ENCODE measurements at regions not wholly inside any gene's neighbourhood (a gene's known extent, or its start where the extent isn't known, plus 50 kb on each side); places are given as distances from the start of the nearest gene placed in this dataset.

DNA sequence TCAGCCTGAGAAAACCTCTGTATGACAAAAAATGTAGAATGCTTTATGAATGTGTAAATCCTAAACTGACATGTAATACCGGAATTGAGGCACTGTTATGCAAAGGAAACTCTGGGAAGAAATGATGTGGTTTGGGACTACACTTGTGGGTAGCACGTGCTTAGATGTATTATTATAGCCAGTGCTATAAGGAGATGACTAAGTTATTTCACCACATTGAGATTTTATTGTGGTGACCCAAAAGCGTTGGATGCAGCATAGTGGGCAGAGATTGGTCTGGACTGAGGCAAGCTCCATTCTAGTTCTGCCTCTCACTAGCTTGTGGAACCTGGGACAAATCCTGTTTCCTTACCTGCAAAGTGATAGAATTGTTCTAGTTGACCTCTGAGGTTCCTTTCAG lies 172.2 kb downstream of the SNAPC1 start:
- ATAC-seq (no peak), DNase-seq (no peak)
- WGBS, 2 donors, result 80 to 82% methylated on average over 3 of the region's 3 CpGs
- no peak overlapping the region for H3K27ac ChIP-seq
- H3K36me3 ChIP-seq (replicated peaks in 1 of 2; ENCODE audit: insufficient read depth in 1 of 2, low read depth in 2 of 2), result no peaks in the 10 kb centered on the region
- intact Hi-C loops (cut with DNase I), result no loop called here
- no peaks in the 10 kb centered on the region for H3K9me3 ChIP-seq
- no peak overlapping the region for H3K4me3 ChIP-seq
- H3K4me1 ChIP-seq, result no peaks in the 10 kb centered on the region
- TF ChIP-seq, protein P1, sequence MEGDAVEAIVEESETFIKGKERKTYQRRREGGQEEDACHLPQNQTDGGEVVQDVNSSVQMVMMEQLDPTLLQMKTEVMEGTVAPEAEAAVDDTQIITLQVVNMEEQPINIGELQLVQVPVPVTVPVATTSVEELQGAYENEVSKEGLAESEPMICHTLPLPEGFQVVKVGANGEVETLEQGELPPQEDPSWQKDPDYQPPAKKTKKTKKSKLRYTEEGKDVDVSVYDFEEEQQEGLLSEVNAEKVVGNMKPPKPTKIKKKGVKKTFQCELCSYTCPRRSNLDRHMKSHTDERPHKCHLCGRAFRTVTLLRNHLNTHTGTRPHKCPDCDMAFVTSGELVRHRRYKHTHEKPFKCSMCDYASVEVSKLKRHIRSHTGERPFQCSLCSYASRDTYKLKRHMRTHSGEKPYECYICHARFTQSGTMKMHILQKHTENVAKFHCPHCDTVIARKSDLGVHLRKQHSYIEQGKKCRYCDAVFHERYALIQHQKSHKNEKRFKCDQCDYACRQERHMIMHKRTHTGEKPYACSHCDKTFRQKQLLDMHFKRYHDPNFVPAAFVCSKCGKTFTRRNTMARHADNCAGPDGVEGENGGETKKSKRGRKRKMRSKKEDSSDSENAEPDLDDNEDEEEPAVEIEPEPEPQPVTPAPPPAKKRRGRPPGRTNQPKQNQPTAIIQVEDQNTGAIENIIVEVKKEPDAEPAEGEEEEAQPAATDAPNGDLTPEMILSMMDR (IDR thresholded peaks at IDR 0.05), result no peak
- no peak for TF ChIP-seq POLR2A (IDR thresholded peaks at IDR 0.05)
- H3K27me3 ChIP-seq, result no peaks in the 10 kb centered on the region

DNA sequence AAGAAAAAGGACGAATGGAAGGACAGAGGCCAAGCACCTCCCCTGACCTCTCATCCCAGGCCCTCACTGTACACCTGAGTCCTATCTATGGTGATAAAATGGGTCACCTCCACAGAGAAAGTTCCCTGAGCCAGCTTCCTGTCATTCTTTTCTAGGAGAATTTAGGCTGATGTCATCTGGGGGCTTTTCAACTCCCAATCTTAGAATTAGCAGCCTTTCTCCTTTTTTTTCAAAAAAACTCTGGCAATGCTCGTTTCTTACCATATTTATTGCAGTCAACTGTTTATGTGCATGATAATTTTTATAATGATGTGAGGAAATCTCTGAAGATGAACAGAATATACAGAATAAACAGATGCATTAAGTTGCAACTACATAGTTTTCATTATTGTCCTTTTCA lies 177.6 kb downstream of the SNAPC1 start:
- Histone ChIP-seq H3K9me3 (peaks cover 0 to 7% (median 0%) of the 10 kb centered on the region in 3 donors), H3K4me3 (no peak overlapping the region), H3K36me3 (replicated peaks in 1 of 2; ENCODE audit: insufficient read depth in 1 of 2, low read depth in 2 of 2) (no peaks in the 10 kb centered on the region), H3K4me1 (no peaks in the 10 kb centered on the region), H3K27me3 (no peaks in the 10 kb centered on the region), H3K27ac (no peak overlapping the region)
- TF ChIP-seq POLR2A (IDR thresholded peaks at IDR 0.05), result no peak
- TF ChIP-seq, protein P1 (IDR thresholded peaks at IDR 0.05), result no peak
- WGBS, 2 donors, result 49 to 61% methylated on average over 2 of the region's 2 CpGs
- intact Hi-C loops (cut with DNase I), result no loop called here
- DNase-seq (no peak), ATAC-seq (no peak)

DNA sequence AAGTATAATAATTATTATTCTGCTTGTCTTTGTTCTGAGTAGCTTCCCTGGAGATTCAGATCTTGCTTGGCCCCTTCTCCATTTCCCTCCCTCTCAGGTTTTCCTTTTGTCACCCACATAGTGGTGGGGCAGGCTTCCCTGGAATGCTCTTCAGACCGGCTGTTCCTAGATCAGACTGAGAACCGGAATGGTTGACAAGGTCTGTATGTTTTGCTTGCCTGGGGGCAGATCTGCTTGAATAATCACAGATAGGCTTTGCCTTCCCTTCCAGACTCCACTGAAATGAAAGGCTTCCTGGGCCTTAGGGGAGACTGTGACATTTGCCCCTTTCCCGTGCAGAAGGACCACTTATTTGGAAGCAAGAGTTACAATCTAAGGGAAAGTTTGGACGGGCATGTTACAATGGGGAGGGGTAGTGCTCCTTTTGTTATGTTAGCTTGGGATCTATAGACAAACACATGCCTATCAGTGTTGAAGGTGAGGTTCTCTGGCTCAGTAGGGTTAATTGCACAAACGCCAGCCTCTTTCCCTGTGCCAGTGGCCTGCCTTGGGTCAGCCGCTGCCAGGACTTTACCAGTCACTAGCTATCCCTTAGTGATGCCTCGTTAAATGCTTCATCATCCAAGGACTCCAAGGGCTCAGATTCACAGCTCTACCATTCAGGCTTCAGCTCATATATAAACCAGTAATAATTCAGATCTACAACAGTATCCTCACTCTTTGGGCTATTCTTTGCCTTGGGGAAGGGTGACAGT lies 178.6 kb downstream of the SNAPC1 start:
- TF ChIP-seq, protein P1 (IDR thresholded peaks at IDR 0.05), result no peak
- no peak for TF ChIP-seq POLR2A (IDR thresholded peaks at IDR 0.05)
- no peak for DNase-seq
- H3K4me3 ChIP-seq, result no peak overlapping the region
- no peaks in the 10 kb centered on the region for H3K27me3 ChIP-seq
- peaks cover 0 to 7% (median 0%) of the 10 kb centered on the region in 3 donors for H3K9me3 ChIP-seq
- H3K4me1 ChIP-seq, result no peaks in the 10 kb centered on the region
- H3K27ac ChIP-seq, result no peak overlapping the region
- no peak for ATAC-seq
- WGBS, 2 donors, result 49 to 62% methylated on average over 6 to 7 of the region's 7 CpGs
- H3K36me3 ChIP-seq (replicated peaks in 1 of 2; ENCODE audit: insufficient read depth in 1 of 2, low read depth in 2 of 2), result no peaks in the 10 kb centered on the region
- intact Hi-C loops (cut with DNase I), result no loop called here

DNA sequence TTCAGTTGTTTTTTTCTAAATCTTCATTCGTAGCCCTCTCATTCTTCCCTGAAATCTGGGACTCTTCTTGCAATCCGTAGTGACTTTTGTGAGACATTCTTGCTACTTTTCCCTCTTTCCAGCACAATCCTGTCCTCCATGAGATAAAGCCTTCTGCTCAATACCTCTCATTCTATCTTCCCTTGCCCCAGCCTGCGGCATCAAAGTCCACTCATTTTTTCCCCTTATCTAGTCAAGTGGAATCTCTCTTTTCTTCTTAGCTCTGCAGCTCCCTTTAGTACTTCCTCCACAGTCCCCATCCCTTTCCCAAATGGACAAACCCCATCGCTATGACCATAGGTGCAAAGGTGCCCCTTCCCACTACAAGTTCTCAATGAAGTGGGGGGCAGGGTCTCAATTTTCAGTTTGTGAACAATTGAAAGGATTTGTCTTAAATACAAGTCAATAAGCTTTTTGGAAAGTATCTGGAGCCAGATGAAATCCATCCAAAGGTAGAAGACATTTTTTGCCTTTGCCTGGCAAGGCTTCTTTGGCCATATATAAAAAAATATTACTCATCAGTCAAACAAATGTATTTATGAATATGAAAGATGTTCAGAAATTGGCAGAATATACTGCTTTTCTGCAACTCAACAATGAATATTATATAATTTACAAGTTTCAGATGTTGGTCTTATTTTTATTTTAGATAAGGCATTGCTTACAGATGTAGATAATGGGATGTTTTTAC lies 179.4 kb downstream of the SNAPC1 start:
- DNase-seq (no peak), ATAC-seq (no peak)
- Histone ChIP-seq H3K27me3 (no peaks in the 10 kb centered on the region), H3K36me3 (replicated peaks in 1 of 2; ENCODE audit: insufficient read depth in 1 of 2, low read depth in 2 of 2) (no peaks in the 10 kb centered on the region), H3K9me3 (peaks cover 0 to 7% (median 0%) of the 10 kb centered on the region in 3 donors), H3K27ac (no peak overlapping the region), H3K4me1 (no peaks in the 10 kb centered on the region), H3K4me3 (no peak overlapping the region)
- intact Hi-C loops (cut with DNase I), result no loop called here
- TF ChIP-seq, protein P1 (IDR thresholded peaks at IDR 0.05), result no peak
- TF ChIP-seq POLR2A (IDR thresholded peaks at IDR 0.05), result no peak
- 91 to 92% methylated on average over 4 of the region's 4 CpGs for WGBS, 2 donors

Data from body of pancreas (tissue), 4 donors.